Erythroblast (primary cell): ENCODE measurements at regions not wholly inside any gene's neighbourhood (a gene's known extent, or its start where the extent isn't known, plus 50 kb on each side); places are given as distances from the start of the nearest gene placed in this dataset.

ENCODE experiments used
- GATA1 ChIP-seq: IDR thresholded peaks from 2 replicates; pipeline ENCODE4 v1.6.1; 2011; ENCODE audit warnings: low read depth, mild to moderate bottlenecking, control low read depth, low read length, moderate library complexity
- POLR2A ChIP-seq: IDR thresholded peaks from 2 replicates; pipeline ENCODE4 v1.6.1; 2011; ENCODE audit warnings: mild to moderate bottlenecking, low read length

- TF ChIP-seq POLR2A (no peak), GATA1 (no peak)
These were observed 389.4 kb downstream of the TRIM36 start for GRCh38 chr5:114780290-114780689.
